ENCODE measurements at regions not wholly inside any gene's neighbourhood (a gene's known extent, or its start where the extent isn't known, plus 50 kb on each side); places are given as distances from the start of the nearest gene placed in this dataset.

DNA sequence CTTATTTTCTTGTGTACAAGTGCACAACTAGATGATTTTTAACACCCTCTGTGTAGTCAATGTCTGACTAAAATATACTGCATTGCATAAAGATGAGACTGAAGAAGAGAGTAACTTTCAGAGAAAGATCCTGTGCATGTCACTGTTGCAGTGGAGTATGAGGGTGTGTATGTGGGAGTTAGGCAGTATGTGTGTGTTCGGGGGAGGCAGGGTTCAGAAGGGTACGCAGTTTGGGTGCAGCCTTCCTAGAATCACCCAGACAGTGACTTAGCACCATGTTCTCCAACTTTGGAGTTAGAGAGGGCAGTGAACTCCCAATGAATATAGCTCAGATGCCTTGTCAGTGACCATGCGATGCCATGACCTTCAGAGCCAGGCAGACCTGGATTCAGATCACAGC is 84.6 kb downstream of the LRATD1 start:
- H3K9me3 ChIP-seq = no peaks in the 10 kb centered on the region
- TF ChIP-seq, protein P1, sequence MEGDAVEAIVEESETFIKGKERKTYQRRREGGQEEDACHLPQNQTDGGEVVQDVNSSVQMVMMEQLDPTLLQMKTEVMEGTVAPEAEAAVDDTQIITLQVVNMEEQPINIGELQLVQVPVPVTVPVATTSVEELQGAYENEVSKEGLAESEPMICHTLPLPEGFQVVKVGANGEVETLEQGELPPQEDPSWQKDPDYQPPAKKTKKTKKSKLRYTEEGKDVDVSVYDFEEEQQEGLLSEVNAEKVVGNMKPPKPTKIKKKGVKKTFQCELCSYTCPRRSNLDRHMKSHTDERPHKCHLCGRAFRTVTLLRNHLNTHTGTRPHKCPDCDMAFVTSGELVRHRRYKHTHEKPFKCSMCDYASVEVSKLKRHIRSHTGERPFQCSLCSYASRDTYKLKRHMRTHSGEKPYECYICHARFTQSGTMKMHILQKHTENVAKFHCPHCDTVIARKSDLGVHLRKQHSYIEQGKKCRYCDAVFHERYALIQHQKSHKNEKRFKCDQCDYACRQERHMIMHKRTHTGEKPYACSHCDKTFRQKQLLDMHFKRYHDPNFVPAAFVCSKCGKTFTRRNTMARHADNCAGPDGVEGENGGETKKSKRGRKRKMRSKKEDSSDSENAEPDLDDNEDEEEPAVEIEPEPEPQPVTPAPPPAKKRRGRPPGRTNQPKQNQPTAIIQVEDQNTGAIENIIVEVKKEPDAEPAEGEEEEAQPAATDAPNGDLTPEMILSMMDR (IDR thresholded peaks at IDR 0.05) = no peak
- no peak for TF ChIP-seq POLR2A (IDR thresholded peaks at IDR 0.05)
- no peaks in the 10 kb centered on the region for H3K36me3 ChIP-seq (replicated peaks in 1 of 2; ENCODE audit: insufficient read depth in 1 of 2, low read depth in 2 of 2)
- WGBS, 2 donors = 79 to 82% methylated on average over 3 of the region's 3 CpGs
- no peaks in the 10 kb centered on the region for H3K27me3 ChIP-seq
- no peak for ATAC-seq
- no peaks in the 10 kb centered on the region for H3K4me1 ChIP-seq
- no peak overlapping the region for H3K27ac ChIP-seq
- intact Hi-C loops (cut with DNase I) = no loop called here
- DNase-seq = no peak
- no peak overlapping the region for H3K4me3 ChIP-seq

DNA sequence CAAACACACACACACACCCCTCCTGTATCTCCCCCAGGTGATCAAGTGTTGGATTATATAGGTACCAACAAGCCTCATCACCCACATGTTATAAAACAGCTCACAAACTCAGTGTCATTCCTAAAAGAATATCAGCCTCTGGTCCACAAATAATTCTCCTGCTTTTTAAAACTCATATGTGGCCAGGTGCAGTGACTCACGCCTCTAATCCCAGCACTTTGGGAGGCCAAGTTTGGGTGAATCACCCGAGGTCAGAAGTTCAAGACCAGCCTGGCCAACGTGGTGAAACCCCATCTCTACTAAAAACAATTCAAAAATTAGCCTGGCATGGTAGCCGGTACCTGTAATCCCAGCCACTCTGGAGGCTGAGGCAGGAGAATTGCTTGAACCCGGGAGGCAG is 87.8 kb downstream of the LRATD1 start:
- no peak for TF ChIP-seq POLR2A (IDR thresholded peaks at IDR 0.05)
- TF ChIP-seq, protein P1 (IDR thresholded peaks at IDR 0.05) = no peak
- Histone ChIP-seq H3K4me3 (no peak overlapping the region), H3K27me3 (no peaks in the 10 kb centered on the region), H3K4me1 (no peaks in the 10 kb centered on the region), H3K36me3 (replicated peaks in 1 of 2; ENCODE audit: insufficient read depth in 1 of 2, low read depth in 2 of 2) (no peaks in the 10 kb centered on the region), H3K9me3 (no peaks in the 10 kb centered on the region), H3K27ac (no peak overlapping the region)
- 72 to 79% methylated on average over 5 of the region's 5 CpGs for WGBS, 2 donors
- DNase-seq (no peak), ATAC-seq (no peak)
- intact Hi-C loops (cut with DNase I) = no loop called here

DNA sequence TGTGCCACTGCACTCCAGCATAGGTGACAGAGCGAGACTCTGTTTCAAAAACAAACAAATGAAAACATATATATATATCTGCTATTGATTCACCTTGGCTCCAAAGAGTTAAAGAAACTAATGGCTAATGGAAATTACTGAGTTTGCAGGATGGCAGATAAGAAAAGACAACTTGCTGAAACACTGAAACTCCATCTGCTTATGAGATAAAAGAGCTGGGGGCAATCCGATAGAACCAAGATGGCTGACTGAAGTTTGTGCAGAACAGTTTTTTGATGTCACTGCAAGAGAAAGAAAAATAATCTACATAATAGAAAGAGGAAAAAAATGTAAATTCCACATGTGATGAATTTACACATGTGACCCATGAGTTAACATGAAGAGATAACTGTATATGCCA is 88.2 kb downstream of the LRATD1 start:
- ATAC-seq (no peak), DNase-seq (no peak)
- Histone ChIP-seq H3K4me1 (no peaks in the 10 kb centered on the region), H3K9me3 (no peaks in the 10 kb centered on the region), H3K4me3 (no peak overlapping the region), H3K27ac (no peak overlapping the region), H3K27me3 (no peaks in the 10 kb centered on the region), H3K36me3 (replicated peaks in 1 of 2; ENCODE audit: insufficient read depth in 1 of 2, low read depth in 2 of 2) (no peaks in the 10 kb centered on the region)
- intact Hi-C loops (cut with DNase I) = no loop called here
- WGBS, 2 donors = 67 to 72% methylated on average over 2 of the region's 2 CpGs
- TF ChIP-seq, protein P1 (IDR thresholded peaks at IDR 0.05) = no peak
- TF ChIP-seq POLR2A (IDR thresholded peaks at IDR 0.05) = no peak

DNA sequence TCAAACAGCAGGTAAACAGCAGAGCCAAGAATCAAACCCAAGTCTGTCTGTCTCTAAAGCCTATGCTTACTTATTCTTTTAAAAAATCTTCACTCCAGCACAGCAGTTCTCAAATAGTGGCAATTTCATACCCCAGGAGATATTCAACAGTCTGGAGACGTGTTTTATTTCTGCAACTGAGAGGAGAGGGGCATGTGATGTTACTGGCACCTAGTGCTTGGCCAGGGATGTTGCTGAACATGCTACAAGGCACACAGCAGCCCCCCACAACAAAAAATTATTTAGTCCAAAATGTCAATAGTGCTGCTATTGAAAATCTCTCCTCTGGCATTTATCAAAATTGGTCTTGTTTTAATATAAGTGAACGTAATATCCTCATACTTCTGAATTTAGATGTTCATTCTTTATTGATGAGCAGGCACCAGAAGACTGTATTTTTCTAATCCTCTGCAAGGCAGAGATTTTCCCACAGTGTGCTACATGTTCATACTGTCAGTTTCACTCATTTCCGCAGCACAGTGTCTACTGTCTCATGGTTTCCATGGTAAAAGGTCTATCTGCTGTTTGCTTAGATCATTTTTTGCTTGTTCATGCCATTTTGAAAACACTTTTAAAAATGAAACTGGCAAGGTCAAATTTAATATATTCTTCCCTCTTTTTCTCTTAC is 90.5 kb downstream of the LRATD1 start:
- Histone ChIP-seq H3K27me3 (no peaks in the 10 kb centered on the region), H3K4me1 (no peaks in the 10 kb centered on the region), H3K4me3 (no peak overlapping the region), H3K27ac (no peak overlapping the region), H3K36me3 (replicated peaks in 1 of 2; ENCODE audit: insufficient read depth in 1 of 2, low read depth in 2 of 2) (no peaks in the 10 kb centered on the region), H3K9me3 (no peaks in the 10 kb centered on the region)
- intact Hi-C loops (cut with DNase I) = no loop called here
- ATAC-seq = no peak
- 44 to 53% methylated on average over 3 of the region's 3 CpGs for WGBS, 2 donors
- DNase-seq = no peak
- TF ChIP-seq, protein P1 (IDR thresholded peaks at IDR 0.05) = no peak
- TF ChIP-seq POLR2A (IDR thresholded peaks at IDR 0.05) = no peak

- intact Hi-C loops (cut with DNase I) = no loop called here
- WGBS, 2 donors = 43 to 64% methylated on average over 5 of the region's 5 CpGs
Observed at GRCh38 chr2:14723684-14724083, 91.2 kb downstream of the LRATD1 start.

More at GRCh38 chr2:14723684-14724083, 91.2 kb downstream of the LRATD1 start:
- Histone ChIP-seq H3K9me3 (no peaks in the 10 kb centered on the region), H3K4me1 (no peaks in the 10 kb centered on the region), H3K4me3 (no peak overlapping the region), H3K27ac (no peak overlapping the region), H3K36me3 (replicated peaks in 1 of 2; ENCODE audit: insufficient read depth in 1 of 2, low read depth in 2 of 2) (no peaks in the 10 kb centered on the region), H3K27me3 (no peaks in the 10 kb centered on the region)
- DNase-seq = no peak
- ATAC-seq = no peak
- TF ChIP-seq, protein P1 (IDR thresholded peaks at IDR 0.05) = no peak
- TF ChIP-seq POLR2A (IDR thresholded peaks at IDR 0.05) = no peak
